Activated T-cell treated with anti-CD3 and anti-CD28 coated beads for 48 hours (primary cell): ENCODE measurements at regions not wholly inside any gene's neighbourhood (a gene's known extent, or its start where the extent isn't known, plus 50 kb on each side); places are given as distances from the start of the nearest gene placed in this dataset.
"Not testable (repeated sequence)": the region's sequence is repeated elsewhere in the genome, so short reads cannot be mapped to it uniquely, and the experiment has no call there.

Experiments
- DNase-seq: peaks from one replicate; pipeline ENCODE4 v3.0.0-alpha.2; 2020; ENCODE audit warnings: low read depth

- DNase-seq, result no peak
Observed at GRCh38 chr20:40849456-40849855, 160.4 kb upstream of the MAFB start.

- no peak for DNase-seq
Observed at GRCh38 chr20:40851051-40851450, 162.0 kb upstream of the MAFB start.

- DNase-seq, result no peak
Observed at GRCh38 chr20:40855269-40855668, 166.2 kb upstream of the MAFB start.

- DNase-seq, result no peak
Observed at GRCh38 chr20:40856653-40857052, 167.6 kb upstream of the MAFB start.

GRCh38 chr20:40860487-40860902, 168.1 kb upstream of the TOP1 start:
- DNase-seq, result no peak

- DNase-seq, result no peak
Observed at GRCh38 chr20:40861427-40862008, 167.1 kb upstream of the TOP1 start.

- no peak for DNase-seq
Observed at GRCh38 chr20:40863355-40863919, 165.2 kb upstream of the TOP1 start.

GRCh38 chr20:40864470-40864869, 164.2 kb upstream of the TOP1 start:
- no peak for DNase-seq

GRCh38 chr20:40865095-40865494, 163.5 kb upstream of the TOP1 start:
- DNase-seq, result no peak

GRCh38 chr20:40866056-40866455, 162.6 kb upstream of the TOP1 start:
- no peak for DNase-seq

- no peak for DNase-seq
Observed at GRCh38 chr20:40868551-40869217, 159.9 kb upstream of the TOP1 start.

GRCh38 chr20:40869218-40870147, 159.1 kb upstream of the TOP1 start:
- DNase-seq, result no peak

GRCh38 chr20:40875116-40876085, 153.2 kb upstream of the TOP1 start:
- no peak for DNase-seq

- not testable (repeated sequence) for DNase-seq
Observed at GRCh38 chr20:40878099-40878498, 150.5 kb upstream of the TOP1 start.

GRCh38 chr20:40880063-40880728, 148.4 kb upstream of the TOP1 start:
- no peak for DNase-seq

- no peak for DNase-seq
Observed at GRCh38 chr20:40880729-40881109, 147.9 kb upstream of the TOP1 start.

GRCh38 chr20:40882152-40882551, 146.5 kb upstream of the TOP1 start:
- no peak for DNase-seq

- no peak for DNase-seq
Observed at GRCh38 chr20:40883097-40883496, 145.5 kb upstream of the TOP1 start.

GRCh38 chr20:40887105-40887504, 141.5 kb upstream of the TOP1 start:
- no peak for DNase-seq

GRCh38 chr20:40889266-40889665, 139.4 kb upstream of the TOP1 start:
- not testable (repeated sequence) for DNase-seq

- DNase-seq, result no peak
Observed at GRCh38 chr20:40890181-40890580, 138.4 kb upstream of the TOP1 start.
